ENCODE measurements at regions not wholly inside any gene's neighbourhood (a gene's known extent, or its start where the extent isn't known, plus 50 kb on each side); places are given as distances from the start of the nearest gene placed in this dataset.
"Not testable (repeated sequence)": the region's sequence is repeated elsewhere in the genome, so short reads cannot be mapped to it uniquely, and the experiment has no call there.

- no peak for DNase-seq (ENCODE audit: low read depth)
Measured at GRCh38 chr10:7027237-7027912, 383.5 kb downstream of the SFMBT2 start.

- no peak for DNase-seq (ENCODE audit: low read depth)
Measured at GRCh38 chr10:7026818-7027217, 384.0 kb downstream of the SFMBT2 start.

GRCh38 chr10:7025296-7025695, 385.5 kb downstream of the SFMBT2 start:
- no peak for DNase-seq (ENCODE audit: low read depth)

GRCh38 chr10:7015457-7015856, 395.4 kb downstream of the SFMBT2 start:
- DNase-seq (ENCODE audit: low read depth) = no peak

GRCh38 chr10:7014721-7015120, 396.1 kb downstream of the SFMBT2 start:
- no peak for DNase-seq (ENCODE audit: low read depth)

- DNase-seq (ENCODE audit: low read depth) = no peak
Measured at GRCh38 chr10:7011994-7012393, 398.8 kb downstream of the SFMBT2 start.

GRCh38 chr10:7008645-7009044, 402.2 kb downstream of the SFMBT2 start:
- no peak for DNase-seq (ENCODE audit: low read depth)

GRCh38 chr10:7007600-7008190, 403.1 kb downstream of the SFMBT2 start:
- DNase-seq (ENCODE audit: low read depth) = no peak

GRCh38 chr10:7006566-7006965, 404.3 kb downstream of the SFMBT2 start:
- no peak for DNase-seq (ENCODE audit: low read depth)

GRCh38 chr10:7003831-7004395, 406.9 kb downstream of the SFMBT2 start:
- DNase-seq (ENCODE audit: low read depth) = no peak

GRCh38 chr10:7000061-7000460, 410.8 kb downstream of the SFMBT2 start:
- no peak for DNase-seq (ENCODE audit: low read depth)

GRCh38 chr10:6999232-6999925, 411.5 kb downstream of the SFMBT2 start:
- no peak for DNase-seq (ENCODE audit: low read depth)

GRCh38 chr10:6997509-6997908, 413.3 kb downstream of the SFMBT2 start:
- DNase-seq (ENCODE audit: low read depth) = no peak

GRCh38 chr10:6996431-6996830, 414.4 kb downstream of the SFMBT2 start:
- no peak for DNase-seq (ENCODE audit: low read depth)

GRCh38 chr10:6995831-6996230, 415.0 kb downstream of the SFMBT2 start:
- DNase-seq (ENCODE audit: low read depth) = no peak

GRCh38 chr10:6995341-6995740, 415.3 kb upstream of the PRKCQ start:
- no peak for DNase-seq (ENCODE audit: low read depth)

GRCh38 chr10:6990891-6991290, 410.8 kb upstream of the PRKCQ start:
- no peak for DNase-seq (ENCODE audit: low read depth)

- DNase-seq (ENCODE audit: low read depth) = no peak
Measured at GRCh38 chr10:6988654-6989053, 408.6 kb upstream of the PRKCQ start.

- DNase-seq (ENCODE audit: low read depth) = no peak
Measured at GRCh38 chr10:6987536-6987945, 407.5 kb upstream of the PRKCQ start.

GRCh38 chr10:6986927-6987326, 406.9 kb upstream of the PRKCQ start:
- no peak for DNase-seq (ENCODE audit: low read depth)

- no peak for DNase-seq (ENCODE audit: low read depth)
Measured at GRCh38 chr10:6985644-6986043, 405.6 kb upstream of the PRKCQ start.

- no peak for DNase-seq (ENCODE audit: low read depth)
Measured at GRCh38 chr10:6984971-6985370, 404.9 kb upstream of the PRKCQ start.

GRCh38 chr10:6984016-6984415, 403.9 kb upstream of the PRKCQ start:
- not testable (repeated sequence) for DNase-seq (ENCODE audit: low read depth)

Data from HS-5 (cell line).